ENCODE measurements at regions not wholly inside any gene's neighbourhood (a gene's known extent, or its start where the extent isn't known, plus 50 kb on each side); places are given as distances from the start of the nearest gene placed in this dataset.

DNA sequence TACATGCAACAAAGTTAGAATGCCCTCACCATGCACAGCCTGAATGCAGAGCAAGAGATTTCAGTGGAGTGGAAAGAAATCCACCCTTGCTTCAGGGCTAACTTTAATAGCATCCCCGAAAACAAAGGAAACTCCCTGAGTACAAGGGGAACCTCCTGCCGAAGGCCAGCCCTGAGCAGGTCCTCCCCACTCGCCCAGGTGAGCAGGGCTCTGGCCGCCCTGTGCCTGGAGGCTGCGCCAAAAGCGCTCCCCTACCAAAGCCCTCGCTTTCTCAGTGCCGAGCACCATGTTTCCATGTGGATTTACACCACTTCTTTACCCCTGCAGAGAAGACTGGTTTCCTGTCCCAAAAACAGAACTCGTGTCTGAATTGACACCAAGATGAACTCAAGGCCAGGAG lies 61.9 kb upstream of the RPS6KA2 start:
- CTCF ChIA-PET, result no interaction called here
- intact Hi-C loops (cut with micrococcal nuclease), result no loop called here
- Mint-ChIP-seq H3K27ac (no peak overlapping the region), H3K9me3 (no peaks in the 10 kb centered on the region), H3K36me3 (ENCODE audit: low read depth) (no peaks in the 10 kb centered on the region), H3K4me3 (no peak overlapping the region), H3K27me3 (peaks cover 26% of the 10 kb centered on the region), H3K4me1 (no peaks in the 10 kb centered on the region)
- DNase-seq (no peak), ATAC-seq (ENCODE audit: low read depth) (no peak)
- TF ChIP-seq, protein P1, sequence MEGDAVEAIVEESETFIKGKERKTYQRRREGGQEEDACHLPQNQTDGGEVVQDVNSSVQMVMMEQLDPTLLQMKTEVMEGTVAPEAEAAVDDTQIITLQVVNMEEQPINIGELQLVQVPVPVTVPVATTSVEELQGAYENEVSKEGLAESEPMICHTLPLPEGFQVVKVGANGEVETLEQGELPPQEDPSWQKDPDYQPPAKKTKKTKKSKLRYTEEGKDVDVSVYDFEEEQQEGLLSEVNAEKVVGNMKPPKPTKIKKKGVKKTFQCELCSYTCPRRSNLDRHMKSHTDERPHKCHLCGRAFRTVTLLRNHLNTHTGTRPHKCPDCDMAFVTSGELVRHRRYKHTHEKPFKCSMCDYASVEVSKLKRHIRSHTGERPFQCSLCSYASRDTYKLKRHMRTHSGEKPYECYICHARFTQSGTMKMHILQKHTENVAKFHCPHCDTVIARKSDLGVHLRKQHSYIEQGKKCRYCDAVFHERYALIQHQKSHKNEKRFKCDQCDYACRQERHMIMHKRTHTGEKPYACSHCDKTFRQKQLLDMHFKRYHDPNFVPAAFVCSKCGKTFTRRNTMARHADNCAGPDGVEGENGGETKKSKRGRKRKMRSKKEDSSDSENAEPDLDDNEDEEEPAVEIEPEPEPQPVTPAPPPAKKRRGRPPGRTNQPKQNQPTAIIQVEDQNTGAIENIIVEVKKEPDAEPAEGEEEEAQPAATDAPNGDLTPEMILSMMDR (IDR thresholded peaks at IDR 0.05), result no peak
- POLR2A ChIA-PET, result no interaction called here

DNA sequence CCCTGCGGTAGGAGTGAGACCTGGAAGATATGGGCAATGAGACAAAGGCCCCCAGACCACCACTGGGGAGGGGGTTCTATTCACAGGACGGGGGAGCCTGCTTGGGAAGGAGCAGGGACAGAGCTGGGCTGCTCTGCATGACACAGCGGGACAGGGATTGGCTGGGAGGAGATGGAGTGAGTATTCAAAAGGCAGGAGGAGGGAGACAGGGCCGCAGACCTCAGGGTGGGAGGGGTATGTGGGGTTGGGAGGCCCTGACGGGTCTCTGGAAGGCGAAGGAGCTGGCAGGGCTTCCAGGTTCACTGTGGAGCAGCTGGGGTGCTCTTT lies 60.8 kb upstream of the RPS6KA2 start:
- Mint-ChIP-seq H3K27me3 (peaks cover 26% of the 10 kb centered on the region), H3K9me3 (no peaks in the 10 kb centered on the region), H3K36me3 (ENCODE audit: low read depth) (no peaks in the 10 kb centered on the region), H3K4me1 (no peaks in the 10 kb centered on the region), H3K4me3 (no peak overlapping the region), H3K27ac (no peak overlapping the region)
- no peak for DNase-seq
- ChIA-PET POLR2A (no interaction called here), CTCF (no interaction called here)
- TF ChIP-seq, protein P1 (IDR thresholded peaks at IDR 0.05), result no peak
- no peak for ATAC-seq (ENCODE audit: low read depth)
- intact Hi-C loops (cut with micrococcal nuclease), result no loop called here

DNA sequence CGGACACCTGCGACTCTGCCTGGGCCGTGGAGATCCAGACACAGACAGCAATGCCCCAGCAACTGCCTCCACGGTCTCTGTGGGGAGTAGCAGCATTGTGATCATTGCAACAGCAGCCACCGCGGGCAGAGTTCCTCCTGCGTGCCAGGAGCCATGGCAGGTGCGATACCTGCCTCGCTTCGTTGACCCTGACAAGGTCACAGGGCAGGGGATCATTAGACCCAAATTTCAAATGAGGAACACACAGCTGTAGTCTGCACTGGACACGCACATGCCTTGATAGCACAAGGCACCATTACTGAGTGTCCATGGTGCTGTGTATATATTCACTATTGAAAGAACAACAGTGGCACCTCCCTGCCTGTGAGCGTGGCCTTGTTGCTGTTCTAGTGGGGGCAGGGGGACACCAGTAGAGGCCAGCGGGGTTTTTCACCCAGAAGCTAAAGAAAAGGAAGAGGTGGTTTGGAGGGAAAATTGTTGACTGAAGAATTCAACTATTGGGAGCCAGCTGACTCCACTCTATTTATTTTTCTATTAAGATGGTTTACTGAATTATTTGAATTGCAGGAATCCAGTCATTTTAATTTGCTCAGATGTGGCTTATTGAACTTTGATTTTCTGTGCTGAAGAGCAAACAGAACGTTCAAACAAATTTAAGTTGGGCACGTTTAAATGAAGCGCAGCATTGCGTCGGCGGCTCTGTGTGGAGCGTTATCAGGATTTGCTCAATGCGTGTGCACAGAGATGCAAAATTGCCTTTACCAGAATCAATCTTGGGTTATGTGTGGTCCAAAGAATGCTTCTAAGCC lies 60.2 kb upstream of the RPS6KA2 start:
- no peak for DNase-seq
- no peak for ATAC-seq (ENCODE audit: low read depth)
- ChIA-PET POLR2A (interaction anchor here (0.6 kb wide), 1 partner anchor 249 kb away, joined by 3 read pairs; no protein-coding TSS in a partner anchor), CTCF (no interaction called here)
- TF ChIP-seq, protein P1 (IDR thresholded peaks at IDR 0.05), result no peak
- no peak overlapping the region for H3K4me3 Mint-ChIP-seq
- no peaks in the 10 kb centered on the region for H3K36me3 Mint-ChIP-seq (ENCODE audit: low read depth)
- H3K27ac Mint-ChIP-seq, result no peak overlapping the region
- H3K27me3 Mint-ChIP-seq, result peaks cover 26% of the 10 kb centered on the region
- H3K9me3 Mint-ChIP-seq, result no peaks in the 10 kb centered on the region
- intact Hi-C loops (cut with micrococcal nuclease), result no loop called here
- H3K4me1 Mint-ChIP-seq, result no peaks in the 10 kb centered on the region

DNA sequence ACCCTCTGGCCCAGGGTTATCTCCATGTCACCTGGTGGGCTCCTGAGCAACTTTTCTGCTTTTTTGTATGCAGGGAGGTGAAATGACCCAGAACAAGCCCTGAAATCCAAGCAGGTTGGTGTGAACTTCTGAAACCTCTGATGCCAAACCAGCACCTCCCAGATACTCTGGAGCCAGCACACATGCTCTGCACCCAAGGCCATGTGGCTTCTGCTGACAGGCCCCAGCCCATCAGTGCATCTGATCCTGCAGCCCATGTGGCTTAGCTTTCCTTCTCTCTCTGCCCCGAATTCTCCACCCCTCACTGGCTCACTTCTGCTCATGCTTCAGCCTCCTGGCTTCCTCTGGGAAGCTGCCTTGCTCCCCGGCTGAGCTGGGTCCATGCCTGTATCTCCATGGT lies 59.3 kb upstream of the RPS6KA2 start:
- ATAC-seq (ENCODE audit: low read depth) (no peak), DNase-seq (no peak)
- POLR2A ChIA-PET, result no interaction called here
- H3K9me3 Mint-ChIP-seq, result no peaks in the 10 kb centered on the region
- TF ChIP-seq, protein P1 (IDR thresholded peaks at IDR 0.05), result no peak
- H3K36me3 Mint-ChIP-seq (ENCODE audit: low read depth), result no peaks in the 10 kb centered on the region
- intact Hi-C loops (cut with micrococcal nuclease), result no loop called here
- peaks cover 25% of the 10 kb centered on the region for H3K27me3 Mint-ChIP-seq
- no peak overlapping the region for H3K27ac Mint-ChIP-seq
- H3K4me1 Mint-ChIP-seq, result no peaks in the 10 kb centered on the region
- CTCF ChIA-PET, result no interaction called here
- H3K4me3 Mint-ChIP-seq, result no peak overlapping the region

DNA sequence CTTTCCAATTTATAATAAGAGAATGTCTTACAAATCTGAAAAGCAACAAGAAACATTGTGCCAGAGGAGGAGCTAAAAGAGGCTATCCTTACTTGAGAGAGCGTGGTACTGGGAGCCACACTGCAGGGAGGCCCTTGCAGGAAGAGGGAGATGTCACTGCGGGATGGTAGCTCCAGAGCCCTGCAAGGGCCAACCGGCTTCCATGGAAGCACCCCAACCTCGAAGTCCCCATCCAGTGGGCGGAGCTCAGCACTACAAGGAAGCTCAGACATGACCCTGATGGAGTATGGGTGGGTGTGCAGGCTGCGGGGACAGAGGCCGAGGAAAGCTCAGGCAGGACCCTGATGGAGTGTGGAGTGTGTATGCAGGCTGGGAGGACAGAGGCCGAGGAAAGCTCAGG lies 57.8 kb upstream of the RPS6KA2 start:
- TF ChIP-seq, protein P1 (IDR thresholded peaks at IDR 0.05), result no peak
- no peaks in the 10 kb centered on the region for H3K36me3 Mint-ChIP-seq (ENCODE audit: low read depth)
- peaks cover 20% of the 10 kb centered on the region for H3K27me3 Mint-ChIP-seq
- H3K4me1 Mint-ChIP-seq, result no peaks in the 10 kb centered on the region
- ATAC-seq (ENCODE audit: low read depth), result no peak
- intact Hi-C loops (cut with micrococcal nuclease), result no loop called here
- no peak overlapping the region for H3K27ac Mint-ChIP-seq
- peaks cover 2% of the 10 kb centered on the region for H3K9me3 Mint-ChIP-seq
- POLR2A ChIA-PET, result no interaction called here
- DNase-seq, result no peak
- CTCF ChIA-PET, result no interaction called here
- H3K4me3 Mint-ChIP-seq, result no peak overlapping the region

Data from activated B cell treated with CpG ODN at 0.5 μM for 24 hours (primary cell).